GM19351 (cell line): ENCODE measurements at regions not wholly inside any gene's neighbourhood (a gene's known extent, or its start where the extent isn't known, plus 50 kb on each side); places are given as distances from the start of the nearest gene placed in this dataset.
"Not testable (repeated sequence)": the region's sequence is repeated elsewhere in the genome, so short reads cannot be mapped to it uniquely, and the experiment has no call there.

Experiments
- ATAC-seq: cut with Tn5 transposase; IDR thresholded peaks from one replicate; pipeline ENCODE4 v1.9.1; 2021; ENCODE audit warnings: mild to moderate bottlenecking, moderate library complexity; ENCODE audit not compliant: unreplicated experiment

- peak; percentile 61 for ATAC-seq
Measured at GRCh38 chr9:39559384-39559783, 203.9 kb downstream of the SPATA31A1 start.

- ATAC-seq, result not testable (repeated sequence)
Measured at GRCh38 chr9:39566782-39567181, 211.3 kb downstream of the SPATA31A1 start.

GRCh38 chr9:39567396-39567795 is 211.9 kb downstream of the SPATA31A1 start:
- not testable (repeated sequence) for ATAC-seq

GRCh38 chr9:39568900-39569299 is 213.4 kb downstream of the SPATA31A1 start:
- not testable (repeated sequence) for ATAC-seq

- not testable (repeated sequence) for ATAC-seq
Measured at GRCh38 chr9:39573024-39574022, 217.9 kb downstream of the SPATA31A1 start.

- ATAC-seq, result not testable (repeated sequence)
Measured at GRCh38 chr9:39579000-39579399, 223.5 kb downstream of the SPATA31A1 start.

- ATAC-seq, result not testable (repeated sequence)
Measured at GRCh38 chr9:39581296-39581695, 225.8 kb downstream of the SPATA31A1 start.

GRCh38 chr9:39582677-39583412 is 227.4 kb downstream of the SPATA31A1 start:
- ATAC-seq, result not testable (repeated sequence)

- ATAC-seq, result not testable (repeated sequence)
Measured at GRCh38 chr9:39583413-39583747, 227.9 kb downstream of the SPATA31A1 start.

- not testable (repeated sequence) for ATAC-seq
Measured at GRCh38 chr9:39585233-39585632, 229.8 kb downstream of the SPATA31A1 start.

GRCh38 chr9:39587844-39588499 is 232.5 kb downstream of the SPATA31A1 start:
- no peak for ATAC-seq

- no peak for ATAC-seq
Measured at GRCh38 chr9:39588500-39589137, 233.2 kb downstream of the SPATA31A1 start.

GRCh38 chr9:39604089-39604488 is 248.6 kb downstream of the SPATA31A1 start:
- ATAC-seq, result not testable (repeated sequence)

- ATAC-seq, result peak; percentile 94
Measured at GRCh38 chr9:39611449-39612231, 256.2 kb downstream of the SPATA31A1 start.

- not testable (repeated sequence) for ATAC-seq
Measured at GRCh38 chr9:39616480-39616879, 261.0 kb downstream of the SPATA31A1 start.

GRCh38 chr9:39624048-39624447 is 268.6 kb downstream of the SPATA31A1 start:
- not testable (repeated sequence) for ATAC-seq

GRCh38 chr9:39632071-39632470 is 276.6 kb downstream of the SPATA31A1 start:
- ATAC-seq, result not testable (repeated sequence)

- ATAC-seq, result not testable (repeated sequence)
Measured at GRCh38 chr9:39649029-39649428, 293.6 kb downstream of the SPATA31A1 start.

GRCh38 chr9:39656960-39657603 is 301.6 kb downstream of the SPATA31A1 start:
- ATAC-seq, result peak; percentile 87
